ENCODE measurements at regions not wholly inside any gene's neighbourhood (a gene's known extent, or its start where the extent isn't known, plus 50 kb on each side); places are given as distances from the start of the nearest gene placed in this dataset.
A peak's percentile ranks its signal among the peaks of the same experiment; 100 is the strongest.
"Not testable (repeated sequence)": the region's sequence is repeated elsewhere in the genome, so short reads cannot be mapped to it uniquely, and the experiment has no call there.

DNA sequence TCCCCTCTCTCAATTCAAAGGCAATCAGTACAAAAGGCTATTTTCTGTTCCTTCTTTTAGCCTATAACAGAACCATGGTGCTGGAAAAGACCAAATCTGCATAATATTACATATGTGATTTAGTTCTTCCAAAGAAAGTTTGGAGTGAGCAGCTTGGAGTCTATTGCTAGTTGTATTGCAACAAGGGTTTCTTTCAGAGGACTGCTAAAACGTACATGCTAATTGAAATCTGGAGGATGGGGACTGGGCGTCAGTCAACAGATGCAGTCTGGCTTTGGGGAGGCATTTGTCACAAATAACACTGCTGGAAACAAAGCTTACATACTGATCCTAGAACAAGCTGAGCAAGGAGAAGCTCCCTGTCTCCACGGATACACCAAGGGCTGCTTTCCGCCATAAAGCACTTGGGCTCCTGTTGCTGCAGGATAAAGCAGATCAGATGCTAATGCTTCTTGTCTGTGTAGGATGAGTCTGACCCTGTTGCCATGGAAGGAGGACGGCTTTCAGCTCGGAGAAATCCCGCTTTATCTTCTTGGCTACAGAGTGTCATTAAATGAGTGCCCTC lies 883.5 kb downstream of the SORCS1 start:
- no peak for DNase-seq

DNA sequence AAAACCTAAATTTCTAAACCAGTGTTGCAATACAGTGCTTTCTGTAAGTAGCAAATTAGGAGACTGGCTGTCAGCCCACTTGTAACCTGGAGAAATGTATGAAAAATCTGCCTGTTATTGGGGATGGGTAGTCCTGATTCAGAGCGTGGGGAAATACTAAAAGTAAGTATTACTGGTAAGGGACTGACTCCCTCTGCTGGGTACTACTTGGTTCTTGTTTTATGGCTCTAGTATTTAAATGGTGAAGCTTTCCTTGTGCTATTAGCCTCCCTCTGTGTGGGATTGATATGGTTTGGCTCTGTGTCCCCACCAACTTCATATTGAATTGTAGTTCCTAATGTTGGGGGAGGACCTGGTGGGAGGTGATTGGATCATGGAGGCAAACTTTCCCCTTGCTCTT lies 886.1 kb downstream of the SORCS1 start:
- peak; percentile 5 for DNase-seq

DNA sequence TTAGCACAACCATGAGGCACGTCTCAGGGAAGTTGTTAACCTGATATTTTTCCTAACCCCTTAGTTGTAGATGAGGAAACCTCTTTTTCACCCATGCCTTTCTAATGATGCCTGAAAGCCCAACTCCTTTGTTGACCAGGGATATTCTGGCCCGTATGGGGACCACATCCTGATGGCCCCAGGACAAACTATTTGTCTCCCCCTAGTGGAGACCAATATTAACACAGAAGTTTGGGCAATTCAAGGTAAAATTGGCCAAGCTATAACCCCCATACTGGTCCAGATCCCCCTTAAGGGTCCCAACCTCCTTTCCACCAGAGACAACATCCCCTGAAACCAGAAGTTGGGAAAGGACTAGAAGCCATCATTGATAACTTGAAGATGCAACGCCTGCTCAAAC lies 893.3 kb downstream of the SORCS1 start:
- DNase-seq, result no peak

DNA sequence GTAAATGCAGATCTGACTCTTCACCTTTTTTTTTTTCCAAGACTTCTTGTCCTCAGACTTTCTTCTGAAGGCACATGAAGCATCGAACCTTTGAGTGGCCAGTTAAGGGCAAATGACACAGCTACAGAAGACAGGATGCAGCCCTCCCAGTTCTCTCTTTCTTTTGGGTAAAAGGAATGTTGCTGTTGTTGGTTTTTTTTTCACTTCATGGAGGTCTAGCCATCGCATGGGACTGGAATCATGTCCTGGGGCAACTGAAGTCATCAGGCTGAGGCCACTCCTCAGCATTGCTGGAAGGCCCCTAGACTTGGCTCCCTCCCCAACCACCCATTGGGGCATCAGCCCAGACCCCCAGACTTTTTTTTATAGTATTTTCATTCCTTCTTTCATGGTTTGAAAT lies 896.5 kb downstream of the SORCS1 start:
- no peak for DNase-seq

DNA sequence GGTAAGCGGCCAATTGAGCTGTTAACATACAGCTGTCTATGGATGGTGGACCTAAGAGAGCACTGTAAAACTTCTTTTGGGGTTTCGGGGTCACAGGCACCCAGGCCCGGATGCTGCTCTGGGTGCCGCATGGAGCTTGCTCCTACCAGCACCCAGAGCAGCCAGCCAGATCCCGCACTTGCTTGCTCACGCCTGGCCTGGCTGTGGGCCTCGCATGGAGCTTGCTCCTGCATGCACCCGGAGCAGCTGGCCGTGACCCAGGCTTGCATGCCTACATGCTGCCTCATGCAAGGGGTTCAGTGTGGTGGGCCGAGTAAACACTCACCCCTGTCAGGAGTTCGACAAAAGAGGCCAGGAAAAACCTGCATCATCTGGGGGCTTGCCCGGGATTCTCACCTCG lies 896.9 kb downstream of the SORCS1 start:
- no peak for DNase-seq

DNA sequence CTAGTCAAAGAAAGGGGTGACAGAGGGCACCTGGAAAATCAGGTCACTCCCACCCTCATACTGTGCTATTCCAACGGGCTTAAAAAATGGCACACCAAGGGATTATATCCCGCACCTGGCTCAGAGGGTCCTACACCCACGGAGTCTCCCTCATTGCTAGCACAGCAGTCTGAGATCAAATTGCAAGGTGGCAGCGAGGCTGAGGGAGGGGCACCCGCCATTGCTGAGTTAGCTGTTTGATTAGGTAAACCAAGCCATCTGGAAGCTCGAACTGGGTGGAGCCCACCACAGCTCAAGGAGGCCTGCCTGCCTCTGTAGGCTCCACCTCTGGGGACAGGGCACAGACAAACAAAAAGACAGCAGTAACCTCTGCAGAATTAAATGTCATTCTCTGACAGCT lies 907.1 kb downstream of the SORCS1 start:
- not testable (repeated sequence) for DNase-seq

DNA sequence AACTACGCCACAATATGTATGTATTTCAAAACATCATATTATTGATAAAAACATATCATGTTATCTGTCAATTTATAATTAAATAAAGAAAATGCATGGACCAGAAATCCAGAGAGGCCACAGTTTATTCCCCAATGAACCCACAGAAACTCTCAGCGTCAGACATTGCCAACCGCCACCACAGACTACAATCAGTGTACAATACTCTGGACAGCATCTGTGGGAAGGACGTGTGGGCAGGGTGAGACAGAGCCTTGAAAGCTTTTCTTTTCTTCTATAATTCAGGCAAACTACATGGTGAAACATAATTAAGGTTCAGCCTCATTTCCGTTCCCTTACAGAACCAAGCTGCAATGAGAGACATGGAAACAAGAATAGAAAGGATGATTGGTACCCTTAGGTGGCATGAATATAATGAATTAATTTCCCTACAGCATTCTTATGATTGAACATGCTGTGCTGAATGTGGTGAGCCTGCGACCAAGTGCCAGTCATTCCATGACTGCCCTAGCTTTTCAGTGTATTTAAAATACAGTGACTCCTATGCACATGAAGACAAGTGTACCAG lies 909.3 kb downstream of the SORCS1 start:
- no peak for DNase-seq

DNA sequence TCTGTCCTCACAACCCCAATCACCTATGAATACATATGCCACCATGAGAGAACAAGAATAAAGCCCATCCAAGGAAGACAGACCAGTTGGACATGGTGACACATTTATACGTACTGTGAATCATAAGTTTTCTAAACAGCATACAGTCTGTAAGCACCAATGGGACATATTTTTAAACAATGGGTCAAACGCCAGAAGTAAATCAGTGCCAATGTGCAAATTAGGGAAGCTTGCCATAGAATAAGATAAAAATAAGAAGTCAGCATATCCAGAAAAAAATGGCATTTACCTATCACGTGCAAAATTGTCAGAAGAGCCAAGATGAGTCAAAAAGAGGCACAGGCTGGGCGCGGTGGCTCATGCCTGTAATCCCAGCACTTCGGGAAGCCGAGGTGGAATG lies 910.4 kb downstream of the SORCS1 start:
- no peak for DNase-seq

DNA sequence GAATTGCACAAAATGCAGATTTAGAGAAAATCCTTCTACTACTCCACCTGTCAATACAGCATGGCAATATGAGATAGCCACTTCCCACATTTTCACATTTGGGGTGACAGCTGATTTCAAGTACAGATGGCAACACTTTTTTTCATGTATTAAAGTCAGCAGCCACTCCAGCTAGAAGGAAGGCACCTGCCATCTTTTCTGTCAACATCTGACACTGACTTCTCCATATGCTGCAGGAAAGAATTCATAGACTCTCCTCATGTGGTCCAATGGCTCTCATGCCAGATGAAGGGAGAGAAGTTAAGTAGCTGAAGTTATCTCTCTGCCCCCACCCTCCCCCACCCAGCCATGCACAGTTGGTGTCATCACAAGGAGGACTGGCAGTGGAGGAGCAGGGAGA lies 912.0 kb downstream of the SORCS1 start:
- DNase-seq, result no peak

DNA sequence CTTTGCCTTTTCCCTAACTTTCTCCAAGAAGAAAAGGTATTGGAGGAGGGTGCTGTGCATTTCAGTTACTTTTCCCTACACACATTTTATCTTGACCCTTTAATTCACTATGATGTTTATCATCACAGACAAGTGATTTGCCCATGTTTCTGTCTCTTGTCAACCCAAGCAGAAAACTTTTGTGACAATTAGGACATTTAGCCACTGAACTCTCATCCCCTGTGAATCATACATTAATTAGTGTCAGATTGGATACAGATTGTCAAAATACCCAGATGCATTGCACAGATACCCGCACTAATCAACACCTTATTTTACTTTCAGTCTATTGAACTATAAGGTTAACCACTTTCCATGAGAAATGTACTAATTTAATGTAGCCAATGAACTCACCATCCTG lies 912.9 kb downstream of the SORCS1 start:
- DNase-seq, result no peak

DNA sequence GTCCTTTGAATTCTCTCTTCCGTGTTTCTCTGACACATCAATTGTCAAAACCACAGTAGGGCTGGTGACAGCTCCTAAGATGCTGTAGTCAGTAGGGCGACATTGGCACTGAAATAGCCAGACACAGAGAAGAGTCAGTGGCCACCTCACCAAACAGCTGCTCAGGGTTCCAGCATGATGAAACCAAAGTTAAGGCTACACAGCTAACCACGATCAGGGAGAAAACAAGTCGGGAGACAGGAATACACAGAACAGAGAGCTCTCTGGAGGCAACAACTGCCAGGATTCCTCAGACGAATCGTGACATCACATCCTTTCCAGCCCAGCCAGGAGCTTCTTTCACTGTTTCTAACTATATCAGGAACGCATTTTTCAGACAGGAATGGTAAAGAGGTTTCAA lies 922.2 kb downstream of the SORCS1 start:
- DNase-seq, result no peak

DNA sequence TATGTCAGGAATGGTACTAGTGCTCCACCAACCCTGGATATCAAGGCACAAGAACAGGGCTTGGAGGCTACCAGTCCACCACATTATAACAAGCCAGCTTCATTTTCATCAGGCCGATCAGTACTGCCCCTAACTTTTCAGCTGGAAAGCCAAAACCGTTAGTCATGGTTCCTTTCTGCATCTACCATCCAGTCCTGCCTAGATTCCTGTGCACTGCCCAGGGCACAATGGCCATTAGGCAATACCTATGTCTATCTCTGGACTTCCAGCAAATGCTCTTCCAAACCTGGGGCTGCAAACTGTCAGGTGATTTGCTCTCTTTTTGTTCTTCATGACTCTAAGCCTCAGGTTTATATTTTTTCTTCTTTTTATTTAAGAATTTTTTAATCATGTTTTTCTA lies 937.7 kb downstream of the SORCS1 start:
- no peak for DNase-seq

DNA sequence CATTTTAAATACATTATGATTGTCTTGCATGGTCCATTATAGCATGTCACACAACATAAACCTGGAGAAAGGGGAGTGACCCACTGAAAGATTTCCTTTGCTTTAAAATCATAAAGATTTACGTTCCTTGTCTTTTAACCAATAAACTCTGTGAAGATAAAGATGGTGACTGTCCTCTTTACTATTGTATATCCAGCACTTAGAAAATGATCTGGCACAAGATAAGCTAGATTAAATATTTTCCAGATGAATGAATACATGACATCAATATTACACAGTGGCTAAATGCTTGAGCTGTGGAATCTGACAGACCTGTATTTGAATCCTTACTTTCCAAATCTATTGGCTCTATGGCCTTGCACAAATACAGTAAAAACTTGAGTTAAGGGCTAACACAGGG lies 938.4 kb downstream of the SORCS1 start:
- no peak for DNase-seq

DNA sequence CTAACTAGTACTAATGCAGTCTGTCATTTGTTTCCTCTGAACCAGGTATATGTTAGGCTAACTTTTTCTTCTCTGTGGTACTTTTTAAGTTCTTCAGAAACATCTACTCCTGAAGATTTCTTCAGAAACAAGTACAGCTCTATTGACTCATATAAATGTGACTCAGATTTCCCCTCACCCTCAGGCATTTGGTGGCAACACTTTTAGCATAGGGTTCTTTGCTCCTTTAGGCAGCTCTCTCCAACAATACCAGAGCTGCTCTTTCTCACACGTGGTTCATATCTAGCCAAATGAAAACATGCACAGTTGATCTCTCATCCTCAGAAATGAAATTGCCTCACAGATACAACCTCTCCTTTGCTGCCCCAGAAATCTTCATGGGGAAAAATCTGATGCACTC lies 939.8 kb downstream of the SORCS1 start:
- no peak for DNase-seq

DNA sequence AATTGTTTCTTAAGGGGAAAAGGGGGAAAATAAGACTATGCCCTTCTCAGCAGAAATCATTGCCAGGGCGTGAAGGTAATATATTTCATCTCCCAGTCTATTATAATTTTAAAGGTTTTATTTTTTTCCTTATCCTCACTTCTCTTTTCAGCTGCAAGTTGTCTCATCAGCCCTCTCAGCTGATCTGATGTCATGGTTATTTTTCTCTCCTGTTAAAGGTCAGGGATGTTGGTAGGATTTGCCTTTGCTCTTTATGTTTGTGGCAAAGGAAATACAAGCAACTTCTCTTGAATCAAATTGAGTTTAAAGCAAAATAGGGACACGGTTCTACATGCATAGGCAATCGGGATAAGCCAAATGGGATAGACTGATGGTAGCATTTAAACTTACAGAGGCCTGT lies 946.9 kb downstream of the SORCS1 start:
- no peak for DNase-seq

DNA sequence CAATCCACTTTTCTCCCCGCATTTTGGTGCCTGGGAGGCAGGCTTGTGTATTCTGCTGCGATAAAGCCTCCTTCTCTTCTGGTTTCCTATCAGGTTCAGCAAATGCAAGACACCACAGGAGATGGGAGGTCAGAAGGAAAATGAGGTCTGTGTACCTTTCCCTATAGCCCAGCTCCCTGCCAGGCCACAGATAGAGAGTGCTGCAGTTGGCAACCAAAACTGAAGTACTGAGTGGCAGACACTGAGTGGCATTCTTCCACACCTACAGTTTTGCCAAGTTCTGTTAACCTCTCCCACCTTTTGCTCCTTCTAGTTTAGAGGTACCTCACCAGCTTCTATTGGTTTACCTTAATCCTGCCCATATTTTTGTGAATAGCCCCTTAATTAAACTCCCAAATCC lies 948.4 kb downstream of the SORCS1 start:
- DNase-seq, result no peak

DNA sequence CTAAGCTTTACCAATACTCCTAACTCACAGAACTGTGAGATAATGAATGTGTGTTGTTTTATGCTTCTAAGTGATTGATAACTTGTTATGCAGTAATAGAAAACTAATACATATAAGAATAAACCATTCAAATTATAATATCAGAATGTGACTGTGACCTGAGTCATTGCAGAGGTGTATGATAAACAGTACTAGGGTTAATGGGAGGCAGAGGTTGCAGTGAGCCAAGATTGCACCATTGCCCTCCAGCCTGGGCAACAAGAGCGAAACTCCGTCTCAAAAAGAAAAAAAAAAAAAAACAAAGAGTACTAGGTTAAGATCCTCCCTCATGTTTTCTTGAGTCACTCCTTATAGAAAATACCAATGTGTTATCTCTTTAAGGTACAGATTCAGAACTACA lies 950.3 kb downstream of the SORCS1 start:
- DNase-seq, result no peak

DNA sequence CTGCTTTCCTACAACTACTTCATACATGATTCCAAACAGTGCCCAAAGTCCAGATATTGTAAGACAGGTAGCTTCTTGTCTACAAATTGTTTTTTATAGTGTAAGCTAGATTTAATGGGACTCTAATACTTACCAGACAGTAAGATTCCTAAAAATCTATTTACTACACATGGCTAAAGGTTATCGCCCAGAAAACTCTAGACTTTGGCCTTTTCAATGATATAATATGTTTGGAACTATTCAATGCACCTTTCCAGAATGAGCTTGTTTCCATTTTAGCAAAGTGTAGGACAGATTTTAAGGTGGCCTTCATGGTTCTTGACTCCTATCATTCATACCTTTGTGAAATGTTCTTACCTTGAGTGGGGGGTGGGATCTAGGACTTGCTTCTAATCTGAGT lies 951.0 kb downstream of the SORCS1 start:
- no peak for DNase-seq

DNA sequence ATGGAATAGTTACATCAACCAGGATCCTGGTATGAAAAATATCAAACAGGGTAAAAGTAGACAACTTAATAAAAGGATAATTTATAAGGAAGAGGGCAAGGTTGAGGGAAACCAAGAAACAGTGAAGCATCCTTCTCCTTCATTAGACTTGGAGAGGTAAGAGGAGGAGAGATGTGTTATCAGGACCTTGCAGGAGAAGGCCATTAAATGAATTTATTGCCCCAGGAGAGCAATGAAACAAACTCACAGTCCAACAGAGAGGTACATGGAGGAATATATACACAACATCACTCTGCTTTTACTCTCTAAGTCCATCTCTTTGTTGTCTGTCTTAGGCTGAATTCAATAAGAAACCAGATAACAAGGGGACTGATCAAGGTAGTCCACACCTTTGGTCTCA lies 966.2 kb downstream of the SORCS1 start:
- no peak for DNase-seq

DNA sequence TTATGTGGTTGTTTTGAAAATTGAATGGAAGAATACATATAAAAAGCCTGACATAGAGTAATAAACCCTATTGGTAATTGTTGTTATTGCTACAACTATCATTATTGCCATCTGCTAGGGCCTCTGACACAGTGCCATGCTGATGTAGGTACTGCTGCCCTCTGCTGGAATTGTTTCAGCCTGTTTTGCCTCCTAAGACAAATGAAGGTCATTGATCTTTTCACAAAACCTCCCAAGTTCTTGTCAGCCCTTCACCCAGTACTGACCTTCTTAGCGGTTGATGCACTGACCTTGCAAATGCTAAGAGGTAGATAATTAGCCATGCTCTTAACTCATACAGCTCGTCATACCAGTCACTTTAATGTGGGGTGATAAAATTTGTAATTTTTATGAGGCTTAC lies 975.2 kb downstream of the SORCS1 start:
- DNase-seq, result peak; percentile 29

DNA sequence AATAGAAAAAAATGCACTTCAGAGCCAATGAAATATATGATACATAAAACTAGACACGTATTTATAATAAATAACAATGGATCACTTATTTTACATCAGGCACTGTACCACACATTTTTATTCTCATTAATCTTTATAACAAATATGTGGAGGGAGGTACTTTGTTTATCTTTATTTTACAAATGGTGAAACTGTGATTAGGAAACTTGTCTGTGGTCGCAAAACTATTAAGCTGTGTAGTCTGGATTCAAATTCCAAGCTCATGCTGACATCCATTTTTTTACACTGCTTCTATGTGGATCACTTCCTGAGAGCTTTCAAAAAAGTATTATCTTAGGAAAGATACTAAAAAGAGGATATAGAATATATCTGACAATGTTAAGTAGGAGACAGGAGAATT lies 978.6 kb downstream of the SORCS1 start:
- no peak for DNase-seq

DNA sequence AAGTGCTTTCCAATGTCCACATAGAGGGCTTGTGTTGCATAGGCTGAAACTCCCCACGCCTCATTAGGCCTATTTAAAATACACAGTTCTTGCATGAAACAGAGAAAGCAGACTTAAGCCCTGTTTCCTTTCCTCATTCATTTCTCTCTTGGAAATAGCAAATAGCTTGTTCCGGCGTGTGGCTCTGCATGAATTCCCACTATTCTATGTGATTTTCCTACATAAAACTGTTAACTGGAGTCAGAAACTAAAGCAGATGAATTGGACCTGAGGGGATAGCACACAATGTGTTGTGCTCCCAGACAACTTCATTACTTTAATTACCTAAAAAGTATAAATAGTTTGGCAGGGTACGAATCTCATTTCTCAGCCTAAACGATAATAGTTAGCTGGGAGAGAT lies 981.5 kb downstream of the SORCS1 start:
- no peak for DNase-seq

DNA sequence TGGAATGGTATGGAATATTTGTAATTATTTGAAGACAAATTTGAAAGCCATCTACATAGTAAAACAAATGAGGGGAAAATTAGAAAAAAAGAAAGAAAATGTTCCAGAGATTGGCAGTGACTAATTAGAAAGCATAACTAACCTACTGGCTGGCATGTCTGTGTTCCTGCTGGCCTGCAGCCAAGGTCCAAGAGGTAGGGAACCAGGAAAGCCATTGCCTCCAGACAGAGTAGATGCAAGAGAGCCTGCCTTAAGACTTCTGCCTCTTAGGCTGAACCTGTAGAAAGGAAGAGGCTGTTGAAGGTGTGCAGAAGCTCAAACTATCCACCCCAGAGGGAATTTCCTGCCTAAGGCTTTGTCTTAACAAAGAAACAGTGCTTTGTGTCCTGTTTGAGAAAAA lies 982.0 kb downstream of the SORCS1 start:
- DNase-seq, result no peak

DNA sequence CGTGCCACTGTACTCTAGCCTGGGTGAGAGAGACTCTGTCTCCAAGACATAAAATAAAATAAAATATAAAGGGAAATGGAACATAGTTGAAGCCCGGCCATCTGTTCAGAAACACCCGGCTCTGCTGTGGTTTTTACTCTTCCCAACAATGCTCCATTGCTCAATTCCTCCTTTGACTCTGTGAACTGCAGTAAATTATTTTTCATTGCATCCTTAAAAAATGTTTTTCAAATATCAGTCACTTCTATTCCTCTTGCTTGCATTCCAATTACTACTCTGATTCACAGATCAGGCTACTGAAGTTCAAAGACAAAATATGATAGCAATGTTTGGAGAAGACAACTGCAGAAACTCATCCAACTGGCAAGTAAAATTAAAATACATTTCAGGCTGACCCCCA lies 983.0 kb downstream of the SORCS1 start:
- DNase-seq, result no peak

DNA sequence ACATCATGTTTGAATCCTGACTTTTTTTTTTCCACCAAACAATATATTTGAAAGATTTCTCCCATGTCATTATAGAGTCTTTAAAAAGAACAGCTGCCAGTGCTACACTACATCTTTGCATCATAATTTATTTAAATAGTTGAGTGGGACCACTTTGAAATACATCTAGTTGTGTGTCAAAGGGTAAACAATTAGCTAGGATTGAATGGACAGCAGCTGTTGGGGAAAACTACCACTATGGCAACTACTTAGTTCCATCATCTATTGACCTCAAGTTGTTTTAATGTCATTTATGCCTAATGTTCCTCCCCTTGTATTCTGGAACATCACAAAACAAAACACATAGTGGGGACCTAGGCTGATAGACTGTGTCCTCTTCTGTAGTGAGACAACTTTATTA lies 985.1 kb downstream of the SORCS1 start:
- DNase-seq, result peak; percentile 18

Measured in NCI-H146 (cell line).